ENCODE measurements at regions not wholly inside any gene's neighbourhood (a gene's known extent, or its start where the extent isn't known, plus 50 kb on each side); places are given as distances from the start of the nearest gene placed in this dataset.

DNA sequence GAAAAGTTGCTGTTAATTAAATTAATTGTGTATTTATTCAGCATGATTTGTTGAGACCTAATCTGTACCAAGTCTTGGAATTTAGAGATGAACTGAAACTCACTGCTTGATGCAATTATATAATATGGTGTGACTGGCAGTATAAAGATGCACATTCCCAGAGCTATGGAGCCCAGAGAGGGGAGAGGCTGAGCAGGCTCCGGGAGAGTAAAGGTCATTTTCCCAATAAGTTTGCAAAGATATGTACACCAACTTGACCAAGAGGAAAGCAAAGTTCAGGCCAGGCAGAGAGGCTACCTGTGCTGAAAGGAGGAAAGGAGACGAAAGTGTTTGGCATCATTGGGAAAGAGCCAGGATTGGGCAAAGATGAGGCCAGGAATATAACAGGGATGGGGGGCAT lies 271.7 kb upstream of the KLF4 start:
- TF ChIP-seq POLR2A (IDR thresholded peaks at IDR 0.05; ENCODE audit: low read length) (no peak), GATA1 (IDR thresholded peaks at IDR 0.05; ENCODE audit: low read depth, low read length) (no peak)

Measured in erythroblast (primary cell).